WTC11 (cell line): ENCODE measurements at regions not wholly inside any gene's neighbourhood (a gene's known extent, or its start where the extent isn't known, plus 50 kb on each side); places are given as distances from the start of the nearest gene placed in this dataset.

Experiments
- ATAC-seq: fragments of 200-7000 bp; cut with Tn5 transposase; 2 replicates; pipeline ENCODE4 v1.10.0; 2021; ENCODE audit warnings: mild to moderate bottlenecking, moderate library complexity
- CTCF ChIA-PET: fragments of 300-600 bp; sonication (Branson Sonifier 250); formaldehyde crosslinking; loops from one replicate; lab custom pipeline; 2021; ENCODE audit warnings: antibody characterized with exemption; lab: Charles Lee
- POLR2A ChIA-PET: fragments of 350-600 bp; sonication (Branson Sonifier 250); formaldehyde crosslinking; loops from one replicate; lab custom pipeline; 2021; ENCODE audit warnings: antibody characterized with exemption; lab: Charles Lee
- DNase-seq: peaks from one replicate; pipeline ENCODE4 v3.0.0; 2021; ENCODE audit warnings: low spot score
- H3K27ac Mint-ChIP-seq: 2 replicates; pipeline ENCODE4 v1.8.0; 2021; ENCODE audit warnings: mixed read lengths
- H3K27me3 Mint-ChIP-seq: 2 replicates; pipeline ENCODE4 v1.8.0; 2021; ENCODE audit warnings: low read depth, mild to moderate bottlenecking, moderate library complexity, mixed read lengths
- H3K36me3 Mint-ChIP-seq: 2 replicates; pipeline ENCODE4 v1.8.0; 2021; ENCODE audit warnings: mixed read lengths
- H3K4me1 Mint-ChIP-seq: 2 replicates; pipeline ENCODE4 v1.8.0; 2022; ENCODE audit warnings: mixed read lengths
- H3K4me3 Mint-ChIP-seq: 2 replicates; pipeline ENCODE4 v1.8.0; 2021; ENCODE audit warnings: mild to moderate bottlenecking, moderate library complexity, mixed read lengths
- H3K9me3 Mint-ChIP-seq: 2 replicates; pipeline ENCODE4 v1.8.0; 2021; ENCODE audit warnings: mixed read lengths
- ARID4B ChIP-seq: sonication (generic); formaldehyde crosslinking; IDR thresholded peaks from 2 replicates; pipeline ENCODE4 v1.8.0; 2023; ENCODE audit warnings: missing genetic modification reagents, mild to moderate bottlenecking, borderline replicate concordance
- CREM ChIP-seq: sonication (generic); formaldehyde crosslinking; IDR thresholded peaks from 2 replicates; pipeline ENCODE4 v1.8.1; 2022; ENCODE audit warnings: mild to moderate bottlenecking, missing genetic modification reagents, moderate library complexity
- ELF4 ChIP-seq: sonication (generic); formaldehyde crosslinking; IDR thresholded peaks from 2 replicates; pipeline ENCODE4 v1.8.1; 2022; ENCODE audit warnings: low read depth, mild to moderate bottlenecking, moderate library complexity, missing genetic modification reagents
- EMX1 ChIP-seq: fragments of 250-450 bp; sonication (Bioruptor Pico); IDR thresholded peaks from 2 replicates; pipeline ENCODE4 v1.8.0; 2021; ENCODE audit warnings: mild to moderate bottlenecking
- ETV6 ChIP-seq: sonication (generic); formaldehyde crosslinking; IDR thresholded peaks from 2 replicates; pipeline ENCODE4 v1.8.1; 2022; ENCODE audit warnings: mild to moderate bottlenecking, missing genetic modification reagents
- FOXJ3 ChIP-seq: sonication (generic); formaldehyde crosslinking; IDR thresholded peaks from 2 replicates; pipeline ENCODE4 v1.9.0; 2021; ENCODE audit warnings: missing genetic modification reagents, mild to moderate bottlenecking, borderline replicate concordance
- FOXP1 ChIP-seq: sonication (generic); formaldehyde crosslinking; IDR thresholded peaks from 2 replicates; pipeline ENCODE4 v1.8.0; 2022; ENCODE audit warnings: missing genetic modification reagents, mild to moderate bottlenecking, moderate library complexity, borderline replicate concordance
- GTF2I ChIP-seq: fragments of 250-450 bp; sonication (Bioruptor Pico); conservative IDR thresholded peaks from 2 replicates; pipeline ENCODE4 v1.4.0; 2021; ENCODE audit warnings: mild to moderate bottlenecking
- JAZF1 ChIP-seq: fragments of 250-450 bp; sonication (Bioruptor Pico); IDR thresholded peaks from 2 replicates; pipeline ENCODE4 v1.9.0; 2021; ENCODE audit warnings: moderate library complexity, mild to moderate bottlenecking, inconsistent platforms
- MXD4 ChIP-seq: fragments of 250-450 bp; sonication (Bioruptor Pico); IDR thresholded peaks from 2 replicates; pipeline ENCODE4 v1.8.0; 2021; ENCODE audit warnings: mild to moderate bottlenecking, moderate library complexity, borderline replicate concordance
- TEAD1 ChIP-seq: sonication (generic); formaldehyde crosslinking; IDR thresholded peaks from 2 replicates; pipeline ENCODE4 v1.8.0; 2022; ENCODE audit warnings: mild to moderate bottlenecking, missing genetic modification reagents
- ZBTB43 ChIP-seq: sonication (generic); formaldehyde crosslinking; IDR thresholded peaks from 2 replicates; pipeline ENCODE4 v1.8.1; 2023; ENCODE audit warnings: mild to moderate bottlenecking, missing genetic modification reagents
- ZNF121 ChIP-seq: sonication (generic); formaldehyde crosslinking; IDR thresholded peaks from 2 replicates; pipeline ENCODE4 v1.8.0; 2023; ENCODE audit warnings: missing genetic modification reagents
- ZNF317 ChIP-seq: sonication (generic); formaldehyde crosslinking; IDR thresholded peaks from 2 replicates; pipeline ENCODE4 v1.8.1; 2023; ENCODE audit warnings: low read depth, mild to moderate bottlenecking, moderate library complexity, missing genetic modification reagents, borderline replicate concordance
- ZNF423 ChIP-seq: fragments of 250-450 bp; sonication (Bioruptor Pico); IDR thresholded peaks from 2 replicates; pipeline ENCODE4 v2.1.2; 2022; ENCODE audit warnings: mild to moderate bottlenecking, moderate library complexity
- ZNF671 ChIP-seq: fragments of 250-450 bp; sonication (Bioruptor Pico); IDR thresholded peaks from 2 replicates; pipeline ENCODE4 v1.8.0; 2021; ENCODE audit warnings: mild to moderate bottlenecking
- TF ChIP-seq, protein P1 (sequence below): sonication (generic); formaldehyde crosslinking; conservative IDR thresholded peaks from 2 replicates; pipeline ENCODE4 v1.8.1; 2022; ENCODE audit warnings: mild to moderate bottlenecking, missing genetic modification reagents
- TF ChIP-seq, protein P2 (sequence below): sonication (generic); formaldehyde crosslinking; IDR thresholded peaks from 2 replicates; pipeline ENCODE4 v1.8.1; 2022; ENCODE audit warnings: low read depth, missing genetic modification reagents, borderline replicate concordance
- TF ChIP-seq, protein P3 (sequence below): sonication (generic); formaldehyde crosslinking; IDR thresholded peaks from 2 replicates; pipeline ENCODE4 v1.8.0; 2022; ENCODE audit warnings: mild to moderate bottlenecking, missing genetic modification reagents
- TF ChIP-seq, protein P4 (sequence below): fragments of 250-450 bp; sonication (Bioruptor Pico); IDR thresholded peaks from 2 replicates; pipeline ENCODE4 v1.8.0; 2021; ENCODE audit warnings: mild to moderate bottlenecking

GRCh38 chr13:72074663-72075062 is 207.7 kb upstream of the DACH1 start:
- Mint-ChIP-seq H3K4me3 (no peak overlapping the region), H3K27me3 (no peaks in the 10 kb centered on the region)
- POLR2A ChIA-PET: no interaction called here
- ATAC-seq: no peak
- TF ChIP-seq, protein P1, sequence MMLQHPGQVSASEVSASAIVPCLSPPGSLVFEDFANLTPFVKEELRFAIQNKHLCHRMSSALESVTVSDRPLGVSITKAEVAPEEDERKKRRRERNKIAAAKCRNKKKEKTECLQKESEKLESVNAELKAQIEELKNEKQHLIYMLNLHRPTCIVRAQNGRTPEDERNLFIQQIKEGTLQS (CRISPR knock-in tag): no peak
- no peak for TF ChIP-seq ELF4 (CRISPR knock-in tag)
- no peak for TF ChIP-seq CREM
- TF ChIP-seq, protein P2, sequence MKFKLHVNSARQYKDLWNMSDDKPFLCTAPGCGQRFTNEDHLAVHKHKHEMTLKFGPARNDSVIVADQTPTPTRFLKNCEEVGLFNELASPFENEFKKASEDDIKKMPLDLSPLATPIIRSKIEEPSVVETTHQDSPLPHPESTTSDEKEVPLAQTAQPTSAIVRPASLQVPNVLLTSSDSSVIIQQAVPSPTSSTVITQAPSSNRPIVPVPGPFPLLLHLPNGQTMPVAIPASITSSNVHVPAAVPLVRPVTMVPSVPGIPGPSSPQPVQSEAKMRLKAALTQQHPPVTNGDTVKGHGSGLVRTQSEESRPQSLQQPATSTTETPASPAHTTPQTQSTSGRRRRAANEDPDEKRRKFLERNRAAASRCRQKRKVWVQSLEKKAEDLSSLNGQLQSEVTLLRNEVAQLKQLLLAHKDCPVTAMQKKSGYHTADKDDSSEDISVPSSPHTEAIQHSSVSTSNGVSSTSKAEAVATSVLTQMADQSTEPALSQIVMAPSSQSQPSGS: no peak
- no peak for TF ChIP-seq ETV6 (CRISPR knock-in tag)
- no peak for TF ChIP-seq ZBTB43
- TF ChIP-seq, protein P3, sequence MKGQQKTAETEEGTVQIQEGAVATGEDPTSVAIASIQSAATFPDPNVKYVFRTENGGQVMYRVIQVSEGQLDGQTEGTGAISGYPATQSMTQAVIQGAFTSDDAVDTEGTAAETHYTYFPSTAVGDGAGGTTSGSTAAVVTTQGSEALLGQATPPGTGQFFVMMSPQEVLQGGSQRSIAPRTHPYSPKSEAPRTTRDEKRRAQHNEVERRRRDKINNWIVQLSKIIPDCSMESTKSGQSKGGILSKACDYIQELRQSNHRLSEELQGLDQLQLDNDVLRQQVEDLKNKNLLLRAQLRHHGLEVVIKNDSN (CRISPR knock-in tag): no peak
- no peak for TF ChIP-seq TEAD1 (CRISPR knock-in tag)
- TF ChIP-seq GTF2I: no peak
- no peak for TF ChIP-seq ZNF671
- TF ChIP-seq EMX1: no peak
- TF ChIP-seq, all 79 proteins: peak for 0
- H3K27ac Mint-ChIP-seq: no peak overlapping the region
- CTCF ChIA-PET: no interaction called here
- H3K9me3 Mint-ChIP-seq: no peaks in the 10 kb centered on the region
- DNase-seq: no peak
- no peaks in the 10 kb centered on the region for H3K36me3 Mint-ChIP-seq
- peaks cover 12% of the 10 kb centered on the region for H3K4me1 Mint-ChIP-seq

- Mint-ChIP-seq H3K36me3 (peaks cover 7% of the 10 kb centered on the region; the same call in 1 of the 2 replicates), H3K4me1 (peaks cover 19% of the 10 kb centered on the region), H3K9me3 (peaks cover 8% of the 10 kb centered on the region), H3K27me3 (no peaks in the 10 kb centered on the region), H3K27ac (no peak overlapping the region), H3K4me3 (no peak overlapping the region)
- DNase-seq (no peak), ATAC-seq (no peak)
- CTCF ChIA-PET: no interaction called here
- TF ChIP-seq ZBTB43: no peak
- TF ChIP-seq, protein P1 (CRISPR knock-in tag): no peak
- TF ChIP-seq ZNF423: no peak
- no peak for TF ChIP-seq ZNF671
- no peak for TF ChIP-seq FOXP1 (CRISPR knock-in tag)
- TF ChIP-seq MXD4 (CRISPR knock-in tag): no peak
- no peak for TF ChIP-seq FOXJ3 (CRISPR knock-in tag)
- no peak for TF ChIP-seq JAZF1 (CRISPR knock-in tag)
- TF ChIP-seq ARID4B (CRISPR knock-in tag): no peak
- TF ChIP-seq ZNF317 (CRISPR knock-in tag): no peak
- no peak for TF ChIP-seq ZNF121 (CRISPR knock-in tag)
- TF ChIP-seq, protein P4, sequence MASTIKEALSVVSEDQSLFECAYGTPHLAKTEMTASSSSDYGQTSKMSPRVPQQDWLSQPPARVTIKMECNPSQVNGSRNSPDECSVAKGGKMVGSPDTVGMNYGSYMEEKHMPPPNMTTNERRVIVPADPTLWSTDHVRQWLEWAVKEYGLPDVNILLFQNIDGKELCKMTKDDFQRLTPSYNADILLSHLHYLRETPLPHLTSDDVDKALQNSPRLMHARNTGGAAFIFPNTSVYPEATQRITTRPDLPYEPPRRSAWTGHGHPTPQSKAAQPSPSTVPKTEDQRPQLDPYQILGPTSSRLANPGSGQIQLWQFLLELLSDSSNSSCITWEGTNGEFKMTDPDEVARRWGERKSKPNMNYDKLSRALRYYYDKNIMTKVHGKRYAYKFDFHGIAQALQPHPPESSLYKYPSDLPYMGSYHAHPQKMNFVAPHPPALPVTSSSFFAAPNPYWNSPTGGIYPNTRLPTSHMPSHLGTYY (CRISPR knock-in tag): no peak
- POLR2A ChIA-PET: no interaction called here
These were observed 205.3 kb upstream of the DACH1 start for GRCh38 chr13:72072261-72072660.
